ENCODE measurements at regions not wholly inside any gene's neighbourhood (a gene's known extent, or its start where the extent isn't known, plus 50 kb on each side); places are given as distances from the start of the nearest gene placed in this dataset.

GRCh38 chr2:126446106-126446695 is 209.8 kb upstream of the GYPC start:
- no peak for DNase-seq (ENCODE audit: low read depth, low spot score)

GRCh38 chr2:126448611-126449010 is 207.3 kb upstream of the GYPC start:
- H3K4me3 ChIP-seq (ENCODE audit: low read length) = no peak overlapping the region
- no peak for DNase-seq (ENCODE audit: low read depth, low spot score)

More at GRCh38 chr2:126446106-126446695, 209.8 kb upstream of the GYPC start:
- H3K4me3 ChIP-seq (ENCODE audit: low read length) = no peak overlapping the region

- no peak for DNase-seq (ENCODE audit: low read depth, low spot score)
- no peak overlapping the region for H3K4me3 ChIP-seq (ENCODE audit: low read length)
Observed at GRCh38 chr2:126449677-126450076, 206.3 kb upstream of the GYPC start.

- DNase-seq (ENCODE audit: low read depth, low spot score) = no peak
Observed at GRCh38 chr2:126463892-126464674, 191.9 kb upstream of the GYPC start.

GRCh38 chr2:126467367-126468054 is 188.4 kb upstream of the GYPC start:
- H3K4me3 ChIP-seq (ENCODE audit: low read length) = no peak overlapping the region
- no peak for DNase-seq (ENCODE audit: low read depth, low spot score)

More at GRCh38 chr2:126463892-126464674, 191.9 kb upstream of the GYPC start:
- H3K4me3 ChIP-seq (ENCODE audit: low read length) = no peak overlapping the region

- DNase-seq (ENCODE audit: low read depth, low spot score) = no peak
- no peak overlapping the region for H3K4me3 ChIP-seq (ENCODE audit: low read length)
Observed at GRCh38 chr2:126475031-126475430, 180.9 kb upstream of the GYPC start.

- H3K4me3 ChIP-seq (ENCODE audit: low read length) = no peak overlapping the region
- DNase-seq (ENCODE audit: low read depth, low spot score) = no peak
Observed at GRCh38 chr2:126476691-126477090, 179.3 kb upstream of the GYPC start.

GRCh38 chr2:126480033-126480432 is 175.9 kb upstream of the GYPC start:
- no peak for DNase-seq (ENCODE audit: low read depth, low spot score)
- H3K4me3 ChIP-seq (ENCODE audit: low read length) = no peak overlapping the region

- peak; percentile 25 for DNase-seq (ENCODE audit: low read depth, low spot score)
- H3K4me3 ChIP-seq (ENCODE audit: low read length) = no peak overlapping the region
Observed at GRCh38 chr2:126482582-126483464, 173.1 kb upstream of the GYPC start.

GRCh38 chr2:126494593-126494992 is 161.4 kb upstream of the GYPC start:
- no peak overlapping the region for H3K4me3 ChIP-seq (ENCODE audit: low read length)
- DNase-seq (ENCODE audit: low read depth, low spot score) = no peak

GRCh38 chr2:126495189-126495588 is 160.8 kb upstream of the GYPC start:
- H3K4me3 ChIP-seq (ENCODE audit: low read length) = no peak overlapping the region
- no peak for DNase-seq (ENCODE audit: low read depth, low spot score)

- no peak overlapping the region for H3K4me3 ChIP-seq (ENCODE audit: low read length)
- no peak for DNase-seq (ENCODE audit: low read depth, low spot score)
Observed at GRCh38 chr2:126496493-126496892, 159.5 kb upstream of the GYPC start.

- H3K4me3 ChIP-seq (ENCODE audit: low read length) = no peak overlapping the region
- no peak for DNase-seq (ENCODE audit: low read depth, low spot score)
Observed at GRCh38 chr2:126503476-126503875, 152.5 kb upstream of the GYPC start.

GRCh38 chr2:126504949-126505348 is 151.0 kb upstream of the GYPC start:
- H3K4me3 ChIP-seq (ENCODE audit: low read length) = no peak overlapping the region
- DNase-seq (ENCODE audit: low read depth, low spot score) = no peak

- no peak for DNase-seq (ENCODE audit: low read depth, low spot score)
Observed at GRCh38 chr2:126506786-126507185, 149.2 kb upstream of the GYPC start.

GRCh38 chr2:126507425-126507911 is 148.5 kb upstream of the GYPC start:
- DNase-seq (ENCODE audit: low read depth, low spot score) = no peak
- H3K4me3 ChIP-seq (ENCODE audit: low read length) = no peak overlapping the region

More at GRCh38 chr2:126506786-126507185, 149.2 kb upstream of the GYPC start:
- H3K4me3 ChIP-seq (ENCODE audit: low read length) = no peak overlapping the region

GRCh38 chr2:126510356-126510755 is 145.6 kb upstream of the GYPC start:
- DNase-seq (ENCODE audit: low read depth, low spot score) = no peak
- H3K4me3 ChIP-seq (ENCODE audit: low read length) = no peak overlapping the region

- no peak for DNase-seq (ENCODE audit: low read depth, low spot score)
- no peak overlapping the region for H3K4me3 ChIP-seq (ENCODE audit: low read length)
Observed at GRCh38 chr2:126510960-126511359, 145.0 kb upstream of the GYPC start.

- no peak overlapping the region for H3K4me3 ChIP-seq (ENCODE audit: low read length)
- DNase-seq (ENCODE audit: low read depth, low spot score) = no peak
Observed at GRCh38 chr2:126512026-126512425, 143.9 kb upstream of the GYPC start.

Measured in Jurkat, Clone E6-1 (cell line).